ENCODE measurements at regions not wholly inside any gene's neighbourhood (a gene's known extent, or its start where the extent isn't known, plus 50 kb on each side); places are given as distances from the start of the nearest gene placed in this dataset.

DNA sequence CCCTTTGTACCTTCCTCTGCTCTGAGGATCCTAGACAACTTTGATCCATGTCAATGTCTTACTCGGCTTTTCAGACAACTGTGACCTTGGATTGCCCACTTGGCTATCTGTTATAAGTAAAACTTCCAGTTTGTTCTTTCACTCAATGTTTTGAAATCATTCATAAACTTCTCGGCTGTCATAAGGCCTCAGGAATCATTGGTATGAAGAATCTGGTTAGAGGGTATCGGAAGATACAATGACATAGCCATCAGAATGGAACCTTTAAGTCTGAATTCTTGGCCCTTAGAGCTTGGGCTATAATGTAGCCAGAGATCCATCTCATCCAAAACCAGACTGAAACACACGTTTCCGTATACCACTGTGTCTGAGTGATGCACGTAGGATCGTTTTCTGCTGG, 59.0 kb upstream of the WDR1 start:
- TF ChIP-seq, protein P1, sequence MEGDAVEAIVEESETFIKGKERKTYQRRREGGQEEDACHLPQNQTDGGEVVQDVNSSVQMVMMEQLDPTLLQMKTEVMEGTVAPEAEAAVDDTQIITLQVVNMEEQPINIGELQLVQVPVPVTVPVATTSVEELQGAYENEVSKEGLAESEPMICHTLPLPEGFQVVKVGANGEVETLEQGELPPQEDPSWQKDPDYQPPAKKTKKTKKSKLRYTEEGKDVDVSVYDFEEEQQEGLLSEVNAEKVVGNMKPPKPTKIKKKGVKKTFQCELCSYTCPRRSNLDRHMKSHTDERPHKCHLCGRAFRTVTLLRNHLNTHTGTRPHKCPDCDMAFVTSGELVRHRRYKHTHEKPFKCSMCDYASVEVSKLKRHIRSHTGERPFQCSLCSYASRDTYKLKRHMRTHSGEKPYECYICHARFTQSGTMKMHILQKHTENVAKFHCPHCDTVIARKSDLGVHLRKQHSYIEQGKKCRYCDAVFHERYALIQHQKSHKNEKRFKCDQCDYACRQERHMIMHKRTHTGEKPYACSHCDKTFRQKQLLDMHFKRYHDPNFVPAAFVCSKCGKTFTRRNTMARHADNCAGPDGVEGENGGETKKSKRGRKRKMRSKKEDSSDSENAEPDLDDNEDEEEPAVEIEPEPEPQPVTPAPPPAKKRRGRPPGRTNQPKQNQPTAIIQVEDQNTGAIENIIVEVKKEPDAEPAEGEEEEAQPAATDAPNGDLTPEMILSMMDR (IDR thresholded peaks at IDR 0.05; ENCODE audit: low read length): no peak
- TF ChIP-seq EZH2 (optimal IDR thresholded peaks at IDR 0.05; ENCODE audit: low read depth, low read length) (no peak), EZH2phosphoT487 (IDR thresholded peaks at IDR 0.05; ENCODE audit: low read length) (no peak)
- no peaks in the 10 kb centered on the region for H3K27me3 ChIP-seq (replicated peaks; ENCODE audit: insufficient read depth, low read length)
- H2AFZ ChIP-seq (ENCODE audit: low read length): no peak overlapping the region
- H3K4me2 ChIP-seq (ENCODE audit: low read depth, low read length): no peak overlapping the region
- H3K4me3 ChIP-seq (ENCODE audit: low read length): no peak overlapping the region
- H3K79me2 ChIP-seq (ENCODE audit: low read length): no peaks in the 10 kb centered on the region
- H3K36me3 ChIP-seq (replicated peaks; ENCODE audit: insufficient read depth, low read length): no peaks in the 10 kb centered on the region
- no peaks in the 10 kb centered on the region for H3K4me1 ChIP-seq (ENCODE audit: low read length)
- no peak for DNase-seq
- no peaks in the 10 kb centered on the region for H3K9me3 ChIP-seq (replicated peaks; ENCODE audit: insufficient read depth, low read length)
- no peaks in the 10 kb centered on the region for H4K20me1 ChIP-seq (ENCODE audit: insufficient read depth, low read length)
- H3K9me2 ChIP-seq (replicated peaks; ENCODE audit: insufficient read depth, low read length): no peaks in the 10 kb centered on the region
- H3F3A ChIP-seq (ENCODE audit: insufficient read depth, low read length): no peaks in the 10 kb centered on the region
- H3K27ac ChIP-seq (ENCODE audit: low read length): no peak overlapping the region
- H3K9ac ChIP-seq (ENCODE audit: low read length): no peak overlapping the region

DNA sequence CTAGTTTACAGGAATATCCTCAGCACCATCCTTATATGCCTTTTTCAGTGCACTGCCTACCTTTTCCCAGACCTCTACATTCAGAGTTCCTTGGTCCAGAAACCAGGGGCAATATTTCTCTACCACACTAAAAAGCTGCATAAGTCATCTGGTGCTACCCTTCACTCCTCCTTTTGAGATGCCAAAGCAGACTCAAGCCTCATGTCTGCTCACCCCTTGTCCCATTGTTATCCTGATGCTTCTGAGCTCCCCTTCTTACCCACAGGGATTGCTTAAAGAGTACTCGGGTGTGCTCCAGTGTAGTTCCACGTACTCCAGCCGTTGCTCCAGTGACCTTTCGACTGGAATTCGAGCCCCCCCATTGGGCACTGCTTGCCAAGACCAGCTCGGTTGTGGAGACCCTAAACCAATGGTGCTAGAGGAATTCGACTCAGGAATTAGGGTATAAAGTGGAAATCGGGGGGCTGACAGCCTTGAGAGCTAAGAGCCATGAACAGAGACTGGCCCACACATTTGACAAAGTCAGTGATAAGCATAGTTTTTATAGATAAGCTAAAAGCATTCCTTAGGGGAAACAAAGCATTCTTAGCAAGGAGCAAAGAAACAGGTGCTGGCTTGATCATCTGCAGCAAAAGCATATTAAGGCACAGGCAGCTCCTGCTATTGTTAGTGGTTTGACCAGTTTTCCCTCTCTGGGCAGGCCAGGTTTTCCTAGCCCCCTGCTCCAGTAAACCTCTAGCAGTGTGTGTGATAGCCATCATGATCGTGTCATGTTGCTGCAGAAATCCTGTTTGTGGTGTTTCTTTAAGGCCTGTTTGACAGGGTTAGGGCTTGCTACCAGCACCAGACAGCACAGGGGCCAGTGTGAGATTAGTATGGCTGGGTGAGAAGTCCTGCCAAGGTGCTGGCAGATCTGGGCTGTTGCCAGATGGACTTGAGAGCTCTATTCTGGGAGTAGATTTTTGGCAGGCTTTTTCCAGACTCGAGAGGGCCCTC, 57.5 kb upstream of the WDR1 start:
- Histone ChIP-seq H4K20me1 (ENCODE audit: insufficient read depth, low read length) (no peaks in the 10 kb centered on the region), H3K27me3 (replicated peaks; ENCODE audit: insufficient read depth, low read length) (no peaks in the 10 kb centered on the region), H3K9me3 (replicated peaks; ENCODE audit: insufficient read depth, low read length) (no peaks in the 10 kb centered on the region), H3K9ac (ENCODE audit: low read length) (no peak overlapping the region), H3K36me3 (replicated peaks; ENCODE audit: insufficient read depth, low read length) (no peaks in the 10 kb centered on the region), H3K4me1 (ENCODE audit: low read length) (no peaks in the 10 kb centered on the region), H3K9me2 (replicated peaks; ENCODE audit: insufficient read depth, low read length) (no peaks in the 10 kb centered on the region), H3K4me2 (ENCODE audit: low read depth, low read length) (no peak overlapping the region), H3K27ac (ENCODE audit: low read length) (no peak overlapping the region), H3K79me2 (ENCODE audit: low read length) (no peaks in the 10 kb centered on the region), H3K4me3 (ENCODE audit: low read length) (no peak overlapping the region), H2AFZ (ENCODE audit: low read length) (no peak overlapping the region), H3F3A (ENCODE audit: insufficient read depth, low read length) (no peaks in the 10 kb centered on the region)
- DNase-seq: no peak
- TF ChIP-seq EZH2 (optimal IDR thresholded peaks at IDR 0.05; ENCODE audit: low read depth, low read length) (no peak), EZH2phosphoT487 (IDR thresholded peaks at IDR 0.05; ENCODE audit: low read length) (no peak)
- TF ChIP-seq, protein P1 (IDR thresholded peaks at IDR 0.05; ENCODE audit: low read length): no peak

DNA sequence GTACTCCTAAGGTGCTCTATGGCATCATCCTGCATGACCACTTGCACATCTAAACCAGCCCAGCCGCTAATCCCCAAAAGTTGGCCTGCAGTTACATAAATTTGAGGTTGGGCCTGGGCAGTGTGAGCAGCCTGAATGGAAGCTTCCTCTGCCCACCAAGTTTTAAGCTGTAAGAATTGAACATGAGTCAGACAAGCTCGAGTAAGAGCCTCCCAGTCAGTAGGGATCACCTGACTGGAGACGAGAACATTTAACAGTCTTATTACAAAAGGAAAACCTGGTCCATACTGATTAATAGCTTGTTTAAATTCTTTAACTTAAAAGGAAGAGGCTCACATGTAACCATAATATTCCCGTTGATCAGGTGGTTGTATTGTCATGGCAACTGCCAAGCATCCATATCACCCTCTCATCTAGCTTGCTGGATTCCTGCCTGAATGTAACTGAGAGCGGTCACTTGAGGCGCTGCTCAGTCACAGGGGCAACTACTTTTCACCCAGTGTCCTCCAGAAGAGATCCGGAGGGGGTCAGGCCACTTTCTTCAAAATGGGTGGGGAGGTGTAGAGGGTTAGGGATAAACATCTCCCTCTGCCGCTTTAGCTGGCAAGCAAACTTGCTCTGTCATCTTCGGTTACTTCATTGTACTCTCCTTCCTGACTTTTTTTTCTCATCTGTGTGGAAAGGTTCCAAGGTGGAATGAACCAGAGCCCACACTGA, 56.6 kb upstream of the WDR1 start:
- H3K9ac ChIP-seq (ENCODE audit: low read length): no peak overlapping the region
- H3K27me3 ChIP-seq (replicated peaks; ENCODE audit: insufficient read depth, low read length): no peaks in the 10 kb centered on the region
- no peak overlapping the region for H3K27ac ChIP-seq (ENCODE audit: low read length)
- H3K9me3 ChIP-seq (replicated peaks; ENCODE audit: insufficient read depth, low read length): no peaks in the 10 kb centered on the region
- no peaks in the 10 kb centered on the region for H3K4me1 ChIP-seq (ENCODE audit: low read length)
- no peaks in the 10 kb centered on the region for H4K20me1 ChIP-seq (ENCODE audit: insufficient read depth, low read length)
- H2AFZ ChIP-seq (ENCODE audit: low read length): no peak overlapping the region
- no peak overlapping the region for H3K4me3 ChIP-seq (ENCODE audit: low read length)
- H3F3A ChIP-seq (ENCODE audit: insufficient read depth, low read length): no peaks in the 10 kb centered on the region
- no peak for DNase-seq
- no peaks in the 10 kb centered on the region for H3K36me3 ChIP-seq (replicated peaks; ENCODE audit: insufficient read depth, low read length)
- no peak overlapping the region for H3K4me2 ChIP-seq (ENCODE audit: low read depth, low read length)
- no peaks in the 10 kb centered on the region for H3K79me2 ChIP-seq (ENCODE audit: low read length)
- TF ChIP-seq EZH2phosphoT487 (IDR thresholded peaks at IDR 0.05; ENCODE audit: low read length) (no peak), EZH2 (optimal IDR thresholded peaks at IDR 0.05; ENCODE audit: low read depth, low read length) (no peak)
- TF ChIP-seq, protein P1 (IDR thresholded peaks at IDR 0.05; ENCODE audit: low read length): no peak
- H3K9me2 ChIP-seq (replicated peaks; ENCODE audit: insufficient read depth, low read length): no peaks in the 10 kb centered on the region
